GM12878 (cell line): ENCODE measurements at regions not wholly inside any gene's neighbourhood (a gene's known extent, or its start where the extent isn't known, plus 50 kb on each side); places are given as distances from the start of the nearest gene placed in this dataset.

Source experiments
- ATAC-seq: fragments of 200-7000 bp; cut with Tn5 transposase; 3 replicates; pipeline ENCODE4 v1.9.1; 2020; ENCODE audit warnings: mild to moderate bottlenecking, moderate library complexity
- BruUV-seq: library from RNA; stranded (reverse); fragments of 400-500 nt; replicated peaks from 2 replicates; lab custom pipeline; 2021; lab: Mats Ljungman, UMichigan
- CTCF ChIA-PET: fragments of 300-600 bp; sonication (Branson Sonifier 250); formaldehyde crosslinking; extraction: SDS; loops from one replicate; lab custom pipeline; 2021; ENCODE audit warnings: inconsistent platforms; lab: Yijun Ruan, JAX
- POLR2A ChIA-PET: fragments of 350-600 bp; formaldehyde crosslinking; extraction: SDS; loops from one replicate; lab custom pipeline; 2021; ENCODE audit warnings: inconsistent platforms; lab: Charles Lee
- RAD21 ChIA-PET: fragments of 300-600 bp; sonication (Branson Sonifier 250); formaldehyde crosslinking; loops from one replicate; lab custom pipeline; 2023; ENCODE audit warnings: antibody characterized with exemption; ENCODE audit not compliant: unreplicated experiment; lab: Charles Lee
- SMC1A ChIA-PET: fragments of 300-600 bp; sonication (Branson Sonifier 250); formaldehyde crosslinking; loops from one replicate; lab custom pipeline; 2023; ENCODE audit not compliant: unreplicated experiment, uncharacterized antibody; lab: Charles Lee
- DNase-seq: peaks from one replicate; pipeline ENCODE4 v3.0.0-alpha.2; 2011; ENCODE audit warnings: low read depth, low spot score
- FAIRE-seq: peaks from 3 replicates; lab custom pipeline; 2011; peaks lifted over from hg19 to GRCh38; lab: Jason Lieb, UNC
- H2AFZ ChIP-seq: 2 replicates; pipeline ENCODE4 v1.6.0; 2011; ENCODE audit warnings: low read depth, low read length, control low read depth; ENCODE audit not compliant: control insufficient read depth
- H3K27ac ChIP-seq: 2 replicates; pipeline ENCODE4 v1.5.1; 2011; ENCODE audit warnings: control low read depth; ENCODE audit not compliant: control insufficient read depth, insufficient read depth
- H3K27me3 ChIP-seq, 2 experiments: replicated peaks in 1 of 2; 2 replicates each; pipeline versions ENCODE4 v1.6.0 to v1.6.1; 2011; ENCODE audit warnings: low read length in 1 of 2; ENCODE audit not compliant: control insufficient read depth in 2 of 2, insufficient read depth in 2 of 2
- H3K36me3 ChIP-seq, 2 experiments: 2 replicates each; pipeline ENCODE4 v1.5.1; 2011; ENCODE audit warnings: low read length in 1 of 2; ENCODE audit not compliant: control insufficient read depth in 2 of 2, insufficient read depth in 2 of 2
- H3K4me1 ChIP-seq: 2 replicates; pipeline ENCODE4 v1.6.1; 2011; ENCODE audit warnings: mild to moderate bottlenecking, low read length, moderate library complexity, mixed read lengths; ENCODE audit not compliant: control insufficient read depth, insufficient read depth
- H3K4me2 ChIP-seq: 2 replicates; pipeline ENCODE4 v1.6.0; 2011; ENCODE audit warnings: control low read depth; ENCODE audit not compliant: control insufficient read depth, insufficient read depth
- H3K4me3 ChIP-seq: fragments of 200-600 bp; sonication (generic); 2 replicates; pipeline ENCODE4 v1.5.1; 2016
- H3K79me2 ChIP-seq: 2 replicates; pipeline ENCODE4 v1.6.0; 2011; ENCODE audit warnings: low read length; ENCODE audit not compliant: control insufficient read depth, insufficient read depth
- H3K9ac ChIP-seq: 2 replicates; pipeline ENCODE4 v1.8.0; 2011; ENCODE audit warnings: low read length, control low read depth, mixed read lengths; ENCODE audit not compliant: control insufficient read depth, insufficient read depth
- H3K9me3 ChIP-seq: replicated peaks from 3 replicates; pipeline ENCODE4 v1.5.1; 2011; ENCODE audit warnings: mild to moderate bottlenecking, low read length; ENCODE audit not compliant: control insufficient read depth, insufficient read depth
- H4K20me1 ChIP-seq: 2 replicates; pipeline ENCODE4 v1.6.0; 2011; ENCODE audit not compliant: control insufficient read depth, insufficient read depth
- CBFB ChIP-seq: IDR thresholded peaks from 2 replicates; pipeline ENCODE4 v1.6.1; 2016; ENCODE audit warnings: antibody characterized with exemption, low read depth
- CHD2 ChIP-seq: IDR thresholded peaks from 2 replicates; pipeline ENCODE4 v1.6.1; 2011; ENCODE audit warnings: low read depth, low read length, improper control_type of control experiment, borderline replicate concordance
- FOXK2 ChIP-seq: fragments of 450-650 bp; IDR thresholded peaks from 2 replicates; pipeline ENCODE4 v1.6.1; 2017; ENCODE audit warnings: mild to moderate bottlenecking, moderate library complexity
- FOXM1 ChIP-seq: IDR thresholded peaks from 2 replicates; pipeline ENCODE4 v1.6.1; 2012; ENCODE audit warnings: low read depth, mild to moderate bottlenecking, inconsistent platforms, low read length, moderate library complexity
- JUNB ChIP-seq: IDR thresholded peaks from 2 replicates; pipeline ENCODE4 v1.6.1; 2016; ENCODE audit warnings: antibody characterized with exemption, mild to moderate bottlenecking
- KLF5 ChIP-seq: fragments of 450-650 bp; IDR thresholded peaks from 2 replicates; pipeline ENCODE4 v1.6.1; 2014; ENCODE audit warnings: mild to moderate bottlenecking; ENCODE audit not compliant: partially characterized antibody
- NFIC ChIP-seq: IDR thresholded peaks from 2 replicates; pipeline ENCODE4 v1.6.1; 2012; ENCODE audit warnings: low read depth, mild to moderate bottlenecking, inconsistent platforms, low read length, moderate library complexity
- NRF1 ChIP-seq: conservative IDR thresholded peaks from 2 replicates; pipeline ENCODE4 v1.6.1; 2011; ENCODE audit warnings: mild to moderate bottlenecking, low read depth, low read length, improper control_type of control experiment
- RAD21 ChIP-seq: IDR thresholded peaks from 2 replicates; pipeline ENCODE4 v1.6.1; 2011; ENCODE audit warnings: mild to moderate bottlenecking, low read depth, low read length, moderate library complexity; ENCODE audit not compliant: insufficient read depth
- RELA ChIP-seq: fragments of 450-650 bp; IDR thresholded peaks from 2 replicates; pipeline ENCODE4 v1.8.0; 2014; ENCODE audit warnings: borderline replicate concordance; ENCODE audit not compliant: partially characterized antibody
- SIN3A ChIP-seq: IDR thresholded peaks from 2 replicates; pipeline ENCODE4 v1.6.1; 2012; ENCODE audit warnings: low read depth, low read length, improper control_type of control experiment
- SIX5 ChIP-seq: IDR thresholded peaks from 2 replicates; pipeline ENCODE4 v1.6.1; 2011; ENCODE audit warnings: mild to moderate bottlenecking, low read depth, low read length, moderate library complexity; ENCODE audit not compliant: severe bottlenecking
- SMAD5 ChIP-seq: IDR thresholded peaks from 2 replicates; pipeline ENCODE4 v1.6.1; 2016; ENCODE audit warnings: antibody characterized with exemption, low read depth
- SMC3 ChIP-seq: IDR thresholded peaks from 2 replicates; pipeline ENCODE4 v1.6.1; 2011; ENCODE audit warnings: low read length, improper control_type of control experiment, borderline replicate concordance
- ZNF217 ChIP-seq: fragments of 450-650 bp; IDR thresholded peaks from 2 replicates; pipeline ENCODE4 v1.6.1; 2017; ENCODE audit warnings: antibody characterized with exemption, mild to moderate bottlenecking
- ZNF384 ChIP-seq: IDR thresholded peaks from 2 replicates; pipeline ENCODE4 v1.6.1; 2012; ENCODE audit warnings: low read depth, mild to moderate bottlenecking, low read length, improper control_type of control experiment, borderline replicate concordance
- WGBS: methylation state at CpG from one replicate; pipeline ENCODE4 v1.1.6; 2016; ENCODE audit warnings: low lambda C conversion rate; ENCODE audit not compliant: insufficient replicate concordance, insufficient coverage; ENCODE audit errors: missing lambda C conversion rate; 5-methylcytosine and 5-hydroxymethylcytosine counted together
- in situ Hi-C: fragments of 300-500 bp; cut with MboI; formaldehyde crosslinking; loops from 9 replicates; pipeline ENCODE4 v1.14.3; 2018; ENCODE audit warnings: mixed read lengths
- intact Hi-C: fragments of 100-400 bp; cut with micrococcal nuclease; formaldehyde crosslinking; loops from one replicate; pipeline ENCODE4 v1.14.2; 2022; ENCODE audit not compliant: unreplicated experiment
- TF ChIP-seq, protein P1 (sequence below): fragments of 450-650 bp; formaldehyde crosslinking; IDR thresholded peaks from 2 replicates; pipeline ENCODE4 v1.5.0; 2022; ENCODE audit warnings: mild to moderate bottlenecking, missing genetic modification characterization

DNA sequence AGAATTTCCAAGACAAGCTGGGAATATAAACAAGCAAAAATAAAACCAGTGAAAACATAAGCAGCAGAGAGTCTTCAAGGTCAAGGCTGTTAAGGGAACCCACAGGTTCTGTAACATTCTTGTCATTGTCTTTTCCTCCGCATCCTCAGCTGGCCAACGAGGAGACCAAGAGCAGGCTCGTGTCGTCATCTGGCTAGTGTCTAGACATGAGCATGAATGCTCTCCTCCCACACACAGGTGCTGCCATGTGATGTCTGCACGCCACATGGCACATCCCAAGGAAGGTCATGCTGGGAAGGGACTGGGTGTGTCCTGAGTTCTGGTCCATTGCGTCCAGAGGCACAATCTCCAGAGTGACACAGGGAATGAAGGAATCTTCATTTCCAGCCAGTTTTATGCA is 156.2 kb downstream of the POLR2M start:
- CTCF ChIA-PET: interaction anchor here (0.6 to 4.5 kb wide), 5 partner anchors 8 to 208 kb away, joined by 3 to 70 read pairs (median 30); no protein-coding TSS in a partner anchor
- no peaks in the 10 kb centered on the region for H3K27me3 ChIP-seq
- H3K9me3 ChIP-seq: no peaks in the 10 kb centered on the region
- TF ChIP-seq NRF1 (no peak), RAD21 (no peak), SIN3A (no peak), KLF5 (no peak), SMAD5 (no peak), FOXM1 (no peak), JUNB (no peak), RELA (no peak), ZNF384 (no peak), SIX5 (no peak), CBFB (no peak), CHD2 (no peak), NFIC (no peak), SMC3 (no peak), FOXK2 (no peak), ZNF217 (no peak)
- TF ChIP-seq, protein P1, sequence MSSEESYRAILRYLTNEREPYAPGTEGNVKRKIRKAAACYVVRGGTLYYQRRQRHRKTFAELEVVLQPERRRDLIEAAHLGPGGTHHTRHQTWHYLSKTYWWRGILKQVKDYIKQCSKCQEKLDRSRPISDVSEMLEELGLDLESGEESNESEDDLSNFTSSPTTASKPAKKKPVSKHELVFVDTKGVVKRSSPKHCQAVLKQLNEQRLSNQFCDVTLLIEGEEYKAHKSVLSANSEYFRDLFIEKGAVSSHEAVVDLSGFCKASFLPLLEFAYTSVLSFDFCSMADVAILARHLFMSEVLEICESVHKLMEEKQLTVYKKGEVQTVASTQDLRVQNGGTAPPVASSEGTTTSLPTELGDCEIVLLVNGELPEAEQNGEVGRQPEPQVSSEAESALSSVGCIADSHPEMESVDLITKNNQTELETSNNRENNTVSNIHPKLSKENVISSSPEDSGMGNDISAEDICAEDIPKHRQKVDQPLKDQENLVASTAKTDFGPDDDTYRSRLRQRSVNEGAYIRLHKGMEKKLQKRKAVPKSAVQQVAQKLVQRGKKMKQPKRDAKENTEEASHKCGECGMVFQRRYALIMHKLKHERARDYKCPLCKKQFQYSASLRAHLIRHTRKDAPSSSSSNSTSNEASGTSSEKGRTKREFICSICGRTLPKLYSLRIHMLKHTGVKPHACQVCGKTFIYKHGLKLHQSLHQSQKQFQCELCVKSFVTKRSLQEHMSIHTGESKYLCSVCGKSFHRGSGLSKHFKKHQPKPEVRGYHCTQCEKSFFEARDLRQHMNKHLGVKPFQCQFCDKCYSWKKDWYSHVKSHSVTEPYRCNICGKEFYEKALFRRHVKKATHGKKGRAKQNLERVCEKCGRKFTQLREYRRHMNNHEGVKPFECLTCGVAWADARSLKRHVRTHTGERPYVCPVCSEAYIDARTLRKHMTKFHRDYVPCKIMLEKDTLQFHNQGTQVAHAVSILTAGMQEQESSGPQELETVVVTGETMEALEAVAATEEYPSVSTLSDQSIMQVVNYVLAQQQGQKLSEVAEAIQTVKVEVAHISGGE (CRISPR knock-in tag): no peak
- BruUV-seq: no TSS peak
- H3K9ac ChIP-seq: no peak overlapping the region
- H3K4me1 ChIP-seq: no peaks in the 10 kb centered on the region
- H2AFZ ChIP-seq: no peak overlapping the region
- RAD21 ChIA-PET: no interaction called here
- no peak overlapping the region for H3K27ac ChIP-seq
- in situ Hi-C loops: loop anchor here (5.0 to 10.0 kb wide), 3 partner anchors 110 to 320 kb away; no protein-coding TSS in a partner anchor
- WGBS: 42% methylated on average over 6 of the region's 6 CpGs
- SMC1A ChIA-PET: interaction anchor here (3.7 kb wide), 1 partner anchor 131 kb away, joined by 27 read pairs; no protein-coding TSS in a partner anchor
- no peaks in the 10 kb centered on the region for H4K20me1 ChIP-seq
- POLR2A ChIA-PET: no interaction called here
- no peaks in the 10 kb centered on the region for H3K36me3 ChIP-seq
- intact Hi-C loops: loop anchor here (5.0 kb wide), 1 partner anchor 130 kb away; no protein-coding TSS in a partner anchor
- no peak for ATAC-seq
- no peak for FAIRE-seq
- H3K4me2 ChIP-seq: no peak overlapping the region
- no peak overlapping the region for H3K4me3 ChIP-seq
- DNase-seq: no peak
- H3K79me2 ChIP-seq: no peaks in the 10 kb centered on the region
